HFF-Myc (cell line): ENCODE measurements at regions not wholly inside any gene's neighbourhood (a gene's known extent, or its start where the extent isn't known, plus 50 kb on each side); places are given as distances from the start of the nearest gene placed in this dataset.

Experiments
- DNase-seq: peaks from one replicate; pipeline ENCODE4 v3.0.0-alpha.2; 2011; ENCODE audit warnings: low read depth; ENCODE audit errors: extremely low read depth
- H3K4me3 ChIP-seq: replicated peaks from 2 replicates; pipeline ENCODE4 v1.5.1; 2011; ENCODE audit warnings: low read depth, mild to moderate bottlenecking, control low read depth, low read length
- CTCF ChIP-seq: IDR thresholded peaks from 2 replicates; pipeline ENCODE4 v1.5.1; 2012; ENCODE audit warnings: mild to moderate bottlenecking, low read depth, low read length, control low read depth; ENCODE audit errors: missing control alignments

- TF ChIP-seq CTCF = no peak
- H3K4me3 ChIP-seq = no peak overlapping the region
- DNase-seq = no peak
Observed at GRCh38 chr9:78765861-78766260, 468.9 kb downstream of the PSAT1 start.

GRCh38 chr9:78767490-78767889 lies 470.6 kb downstream of the PSAT1 start:
- no peak for DNase-seq

GRCh38 chr9:78769690-78770089 lies 472.8 kb downstream of the PSAT1 start:
- DNase-seq = no peak
- no peak overlapping the region for H3K4me3 ChIP-seq
- no peak for TF ChIP-seq CTCF

More at GRCh38 chr9:78767490-78767889, 470.6 kb downstream of the PSAT1 start:
- no peak overlapping the region for H3K4me3 ChIP-seq
- no peak for TF ChIP-seq CTCF

GRCh38 chr9:78775211-78775610 lies 478.3 kb downstream of the PSAT1 start:
- TF ChIP-seq CTCF = no peak
- DNase-seq = no peak
- H3K4me3 ChIP-seq = no peak overlapping the region

- DNase-seq = no peak
- no peak for TF ChIP-seq CTCF
- H3K4me3 ChIP-seq = no peak overlapping the region
Observed at GRCh38 chr9:78775696-78776295, 478.9 kb downstream of the PSAT1 start.

- no peak overlapping the region for H3K4me3 ChIP-seq
- no peak for DNase-seq
- no peak for TF ChIP-seq CTCF
Observed at GRCh38 chr9:78777747-78778146, 480.8 kb downstream of the PSAT1 start.

- H3K4me3 ChIP-seq = no peak overlapping the region
- no peak for TF ChIP-seq CTCF
- DNase-seq = no peak
Observed at GRCh38 chr9:78778318-78778717, 481.4 kb downstream of the PSAT1 start.
